H1 (cell line): ENCODE measurements at regions not wholly inside any gene's neighbourhood (a gene's known extent, or its start where the extent isn't known, plus 50 kb on each side); places are given as distances from the start of the nearest gene placed in this dataset.

Source experiments
- CHD2 ChIP-seq: IDR thresholded peaks from 2 replicates; pipeline ENCODE4 v1.6.1; 2012; ENCODE audit warnings: low read length, improper control_type of control experiment
- TCF12 ChIP-seq: IDR thresholded peaks from 2 replicates; pipeline ENCODE4 v1.6.1; 2011; ENCODE audit warnings: low read depth, mild to moderate bottlenecking, low read length
- YY1 ChIP-seq: IDR thresholded peaks from 2 replicates; pipeline ENCODE4 v1.6.1; 2011; ENCODE audit warnings: low read depth, mild to moderate bottlenecking, low read length

DNA sequence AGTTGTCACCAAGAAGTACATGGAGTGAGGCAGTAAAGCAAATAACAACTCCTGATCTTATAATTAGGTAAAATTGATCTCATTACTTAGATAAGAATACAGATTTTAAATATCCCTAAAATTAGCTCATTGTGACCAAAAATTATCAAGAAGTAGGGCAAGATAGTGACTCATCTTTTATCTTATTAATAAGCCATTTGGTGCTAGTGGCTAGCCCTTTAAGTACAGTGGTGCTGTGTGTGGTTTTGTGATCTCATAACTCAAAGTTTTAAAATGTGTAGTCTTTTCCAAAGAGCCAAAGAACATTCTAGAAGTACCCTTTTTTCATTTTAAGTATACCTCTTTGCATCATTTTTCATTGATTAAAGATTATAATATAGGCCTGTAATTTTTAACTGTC lies 569.4 kb upstream of the SETBP1 start (continued):
- TF ChIP-seq YY1: no peak
- no peak for TF ChIP-seq TCF12
- TF ChIP-seq CHD2: no peak
